GM19043 (cell line): ENCODE measurements at regions not wholly inside any gene's neighbourhood (a gene's known extent, or its start where the extent isn't known, plus 50 kb on each side); places are given as distances from the start of the nearest gene placed in this dataset.
"Not testable (repeated sequence)": the region's sequence is repeated elsewhere in the genome, so short reads cannot be mapped to it uniquely, and the experiment has no call there.

Experiments
- ATAC-seq: cut with Tn5 transposase; IDR thresholded peaks from one replicate; pipeline ENCODE4 v1.9.1; 2021; ENCODE audit warnings: low read depth; ENCODE audit not compliant: unreplicated experiment

DNA sequence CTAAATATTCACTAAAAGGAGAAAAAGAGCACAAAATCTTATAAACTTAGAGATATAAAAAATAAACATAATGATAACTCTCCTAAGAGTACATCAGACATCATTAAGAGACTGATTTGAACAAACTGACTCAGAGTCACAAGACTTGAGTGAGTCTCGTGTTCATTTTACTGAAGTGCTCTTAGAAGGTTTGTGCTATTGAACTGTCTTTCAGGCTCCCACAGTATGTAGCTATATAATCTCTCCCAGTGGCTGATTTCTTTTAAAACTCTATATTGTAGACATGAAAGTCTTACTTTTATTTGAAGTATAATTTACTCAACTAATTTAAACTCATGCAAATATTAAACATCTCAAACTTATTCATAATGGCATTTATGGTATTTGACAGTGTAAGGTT, 456.0 kb upstream of the FAM174A start:
- ATAC-seq = not testable (repeated sequence)

DNA sequence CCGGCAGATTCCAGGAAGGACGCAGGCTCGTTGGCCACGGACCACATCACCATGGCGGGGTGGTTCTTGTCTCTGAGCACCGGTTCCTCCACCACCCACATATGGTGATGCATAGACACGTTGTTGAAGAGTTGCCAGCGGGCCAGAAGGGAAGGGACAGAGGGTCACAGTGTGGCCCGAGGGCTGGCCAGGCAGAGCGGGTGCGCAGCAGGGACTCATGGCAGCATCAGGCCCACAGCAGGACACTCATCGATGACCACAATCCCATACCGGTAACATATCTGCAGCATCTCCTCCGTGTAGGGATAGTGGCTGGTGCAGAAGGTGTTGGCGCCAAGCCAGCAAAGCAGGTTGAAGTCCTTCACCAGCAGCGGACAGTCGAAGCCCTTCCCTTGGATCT, 469.2 kb upstream of the FAM174A start:
- ATAC-seq = not testable (repeated sequence)

DNA sequence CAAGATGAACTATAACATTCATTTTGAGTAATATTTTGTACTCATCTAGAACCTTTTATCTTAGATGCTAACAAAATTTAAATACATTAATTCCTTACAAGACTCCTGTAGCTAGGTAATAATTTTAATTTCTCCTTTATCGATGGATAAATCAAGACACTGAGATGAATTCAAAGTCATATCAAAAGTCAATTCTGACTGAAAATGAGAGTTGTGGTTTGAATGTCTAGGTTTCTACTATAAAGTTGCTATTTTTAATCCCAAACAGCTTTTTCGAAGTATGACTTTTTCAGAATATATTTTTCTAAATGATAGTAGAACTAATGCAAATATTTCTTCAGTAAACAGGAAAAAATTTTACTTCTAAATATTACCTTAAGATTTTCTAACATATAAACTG, 491.7 kb upstream of the FAM174A start:
- no peak for ATAC-seq

DNA sequence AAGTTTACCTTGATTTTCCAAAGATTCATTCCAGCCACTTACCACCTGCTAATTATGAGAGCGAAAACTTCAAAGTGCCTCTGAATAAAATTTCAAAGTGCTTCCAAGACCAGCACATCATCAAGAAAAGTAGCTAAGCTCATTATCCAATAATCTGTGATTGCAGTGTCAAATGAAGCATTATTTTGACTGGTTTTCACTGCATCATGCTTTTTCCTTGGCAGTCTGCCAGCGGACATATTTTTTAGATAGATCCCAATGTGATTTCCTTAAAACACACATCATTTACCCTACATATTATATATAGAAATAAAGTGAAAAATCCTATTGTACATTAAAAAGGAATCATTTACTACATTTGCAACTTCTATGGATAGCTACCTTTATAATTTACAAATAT, 508.6 kb upstream of the FAM174A start:
- ATAC-seq = no peak

DNA sequence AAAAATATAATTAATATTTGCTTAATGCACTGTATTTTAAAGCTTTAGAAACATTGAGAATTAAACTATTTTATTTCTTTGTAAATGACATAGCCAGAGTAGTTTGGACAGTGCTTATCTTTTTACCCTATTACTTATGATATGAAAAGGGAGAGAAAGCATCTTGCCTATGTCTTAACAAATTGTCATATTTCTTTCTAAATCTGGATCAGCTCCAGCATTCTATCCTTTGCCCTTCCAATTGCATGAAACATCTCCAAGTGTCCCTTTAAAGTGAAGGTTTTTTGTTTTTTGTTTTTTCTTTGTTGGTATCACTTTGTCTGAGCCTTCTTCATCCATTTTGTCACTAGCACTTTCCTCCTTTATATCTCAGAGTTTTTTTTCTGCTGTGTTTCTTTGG, 511.6 kb upstream of the FAM174A start:
- no peak for ATAC-seq

DNA sequence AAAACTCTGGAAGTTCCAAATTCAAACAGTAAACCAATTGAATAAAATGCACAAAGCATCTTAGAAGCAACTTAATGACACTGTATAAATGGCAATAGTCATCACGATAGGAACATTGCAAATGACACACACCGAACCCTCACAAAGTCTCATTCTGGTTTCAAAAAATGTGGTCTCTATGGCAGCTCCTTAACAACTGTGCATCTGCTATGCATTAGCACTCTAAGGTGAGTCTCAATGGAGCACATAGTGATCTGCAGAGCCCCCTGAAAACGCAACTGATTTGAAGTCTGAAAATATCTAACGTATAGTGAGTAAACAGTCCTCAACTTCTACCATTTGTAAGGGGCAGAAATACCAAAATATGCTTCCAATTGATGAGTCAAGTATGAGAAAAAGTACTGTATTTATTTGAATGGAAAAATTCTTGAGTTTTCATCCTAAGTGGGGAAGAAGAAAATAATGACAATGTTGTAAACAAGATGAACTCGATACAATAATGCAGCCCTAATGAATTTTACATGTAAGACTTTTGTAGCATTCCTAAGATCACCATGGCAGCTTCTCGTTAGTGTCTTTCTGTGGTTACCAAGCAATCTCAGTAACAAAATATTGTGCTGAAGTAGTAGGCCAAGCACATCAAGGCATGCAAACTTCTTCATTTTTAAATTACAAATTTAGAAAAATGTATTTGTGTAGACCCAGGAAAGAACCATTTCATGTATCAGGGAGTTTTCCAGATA, 517.5 kb upstream of the FAM174A start:
- ATAC-seq = no peak

DNA sequence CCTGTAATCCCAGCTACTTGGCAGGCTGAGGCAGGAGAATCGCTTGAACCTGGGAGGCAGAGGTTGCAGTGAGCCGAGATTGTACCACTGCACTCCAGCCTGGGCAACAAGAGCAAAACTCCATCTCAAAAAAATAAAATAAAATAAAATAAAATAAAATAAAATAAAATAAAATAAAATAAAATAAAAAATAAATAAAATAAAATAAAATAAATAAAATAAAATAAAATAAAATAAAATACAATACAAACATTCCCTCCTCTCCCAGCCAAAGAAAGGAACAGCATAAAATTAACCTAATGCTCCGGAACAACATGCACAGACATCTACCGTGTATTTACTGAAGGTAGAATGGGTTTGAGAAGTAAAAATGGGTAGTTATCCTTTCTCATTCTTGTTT, 521.9 kb upstream of the FAM174A start:
- not testable (repeated sequence) for ATAC-seq

DNA sequence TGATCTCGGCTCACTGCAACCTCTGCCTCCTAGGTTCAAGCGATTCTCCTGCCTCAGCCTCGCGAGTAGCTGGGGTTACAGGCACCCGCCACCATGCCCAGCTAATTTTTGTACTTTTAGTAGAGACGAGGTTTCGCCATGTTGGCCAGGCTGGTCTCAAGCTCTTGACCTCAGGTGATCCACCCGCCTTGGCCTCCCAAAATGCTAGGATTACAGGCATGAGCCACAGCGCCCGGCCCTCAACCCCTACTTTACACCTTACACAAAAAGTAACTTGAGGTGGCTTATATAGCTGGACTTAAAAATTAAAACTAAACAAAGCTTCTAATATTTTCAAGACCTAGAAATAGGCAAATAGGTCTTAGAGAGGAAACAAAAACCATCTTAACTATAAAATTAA, 524.0 kb upstream of the FAM174A start:
- ATAC-seq = not testable (repeated sequence)

DNA sequence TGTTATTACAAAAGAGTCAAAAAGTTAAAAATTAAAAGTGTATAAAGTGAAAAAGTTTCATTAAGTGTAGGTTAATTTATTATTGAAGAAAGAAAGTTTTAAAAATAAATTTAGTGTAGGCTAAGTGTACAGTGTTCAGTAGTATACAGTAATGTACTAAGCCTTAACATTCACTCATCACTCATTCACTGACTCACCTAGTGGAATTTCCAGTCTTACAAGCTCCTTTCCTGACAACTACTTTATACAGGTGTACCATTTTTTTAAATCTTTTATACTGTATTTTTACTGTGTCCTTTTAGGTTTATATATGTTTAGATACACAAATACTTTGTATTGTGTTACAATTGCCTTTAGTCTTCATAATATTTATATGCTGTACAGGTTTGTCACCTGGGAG, 530.2 kb upstream of the FAM174A start:
- no peak for ATAC-seq

DNA sequence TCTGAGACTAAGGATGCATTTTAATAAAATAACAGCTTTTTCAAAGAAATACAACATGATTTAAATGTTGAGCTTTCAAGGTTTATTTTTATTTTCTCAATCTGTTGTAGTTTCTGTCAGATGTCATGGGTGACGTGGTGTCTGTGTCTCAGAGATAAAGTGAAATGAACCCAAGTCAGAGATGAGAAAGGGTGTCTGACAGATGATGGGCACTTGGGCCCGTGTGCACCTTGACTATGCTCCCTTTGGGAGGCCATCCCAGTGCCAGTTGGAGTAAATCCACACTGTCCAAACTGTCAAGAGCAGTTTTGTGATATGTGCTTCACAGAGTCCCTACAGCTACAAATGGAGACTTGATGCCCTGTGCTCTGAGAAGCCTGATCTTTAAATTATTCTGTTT, 536.9 kb upstream of the FAM174A start:
- no peak for ATAC-seq

DNA sequence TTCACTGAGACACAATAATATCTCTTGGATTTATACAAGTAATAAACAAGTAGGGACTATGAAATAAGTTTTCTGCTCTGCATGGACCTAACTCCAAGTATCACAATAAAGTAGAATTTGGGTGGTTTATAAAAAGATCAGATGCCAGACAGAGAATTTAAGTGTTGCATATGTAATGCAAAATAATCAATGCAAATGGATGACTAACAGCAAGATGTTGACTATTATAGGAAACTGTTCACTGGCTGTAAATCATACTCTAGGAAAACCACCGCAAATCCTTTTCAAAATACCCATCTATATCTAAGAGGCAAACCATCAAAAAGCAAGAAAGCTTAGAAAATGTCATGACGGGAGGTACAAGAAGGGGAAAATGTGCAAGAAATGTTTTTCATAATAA, 539.8 kb upstream of the FAM174A start:
- ATAC-seq = no peak

DNA sequence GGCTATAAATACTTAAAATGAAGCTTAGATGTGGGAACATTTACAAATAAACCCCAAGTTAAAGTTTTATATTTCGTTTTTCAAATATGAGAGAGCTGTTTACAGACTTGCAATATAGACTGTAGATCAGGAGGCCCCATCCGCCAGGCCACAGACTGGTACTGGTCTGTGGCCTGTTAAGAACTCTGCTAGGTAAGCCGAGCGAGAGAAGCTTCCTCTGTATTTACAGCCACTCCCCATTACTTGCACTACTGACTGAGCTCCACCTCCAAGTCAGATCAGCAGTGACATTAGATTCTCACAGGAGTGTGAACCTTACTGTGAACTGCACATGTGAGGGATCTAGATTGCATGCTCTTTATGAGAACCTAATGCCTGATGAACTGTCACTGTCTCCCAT, 561.4 kb upstream of the FAM174A start:
- no peak for ATAC-seq

DNA sequence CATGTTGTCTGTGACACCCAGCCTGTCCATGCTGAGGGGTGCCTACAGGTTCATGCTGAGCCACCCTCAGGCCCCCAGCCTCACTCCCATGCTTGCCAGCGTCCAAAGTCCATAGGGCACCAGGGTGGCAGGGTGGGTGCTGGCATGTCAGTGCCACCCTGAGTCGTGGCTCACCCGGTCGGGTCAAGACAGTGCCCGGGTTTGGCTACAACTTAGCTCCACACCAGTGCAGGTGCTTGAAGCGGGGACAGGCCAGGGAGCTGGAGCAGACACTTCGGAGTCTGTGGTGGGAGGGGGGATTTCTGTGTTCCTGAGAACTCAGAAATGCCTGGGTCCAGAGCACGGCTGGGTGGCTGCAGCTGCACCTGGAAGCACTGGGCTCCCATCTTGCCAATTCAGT, 579.2 kb upstream of the FAM174A start:
- no peak for ATAC-seq

DNA sequence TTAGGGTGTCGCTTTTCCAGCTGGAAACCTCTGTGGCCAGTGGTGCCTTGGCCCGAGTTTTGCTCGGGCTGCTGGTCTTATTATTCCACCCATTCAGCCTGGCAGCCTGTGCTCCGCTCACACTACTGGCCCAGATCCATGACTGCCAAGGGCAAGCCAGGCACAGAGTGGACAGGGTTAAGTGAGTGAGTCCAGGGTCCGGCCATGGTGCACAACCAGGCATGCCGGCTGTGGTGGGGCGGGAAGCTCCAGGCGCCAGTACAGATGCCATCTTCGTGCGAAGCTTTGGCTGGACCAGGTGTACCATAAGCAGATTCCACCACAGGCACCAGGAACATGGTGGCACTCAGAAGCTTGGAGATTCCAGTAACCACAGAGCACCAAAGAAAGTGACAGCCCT, 580.2 kb upstream of the FAM174A start:
- ATAC-seq = no peak

DNA sequence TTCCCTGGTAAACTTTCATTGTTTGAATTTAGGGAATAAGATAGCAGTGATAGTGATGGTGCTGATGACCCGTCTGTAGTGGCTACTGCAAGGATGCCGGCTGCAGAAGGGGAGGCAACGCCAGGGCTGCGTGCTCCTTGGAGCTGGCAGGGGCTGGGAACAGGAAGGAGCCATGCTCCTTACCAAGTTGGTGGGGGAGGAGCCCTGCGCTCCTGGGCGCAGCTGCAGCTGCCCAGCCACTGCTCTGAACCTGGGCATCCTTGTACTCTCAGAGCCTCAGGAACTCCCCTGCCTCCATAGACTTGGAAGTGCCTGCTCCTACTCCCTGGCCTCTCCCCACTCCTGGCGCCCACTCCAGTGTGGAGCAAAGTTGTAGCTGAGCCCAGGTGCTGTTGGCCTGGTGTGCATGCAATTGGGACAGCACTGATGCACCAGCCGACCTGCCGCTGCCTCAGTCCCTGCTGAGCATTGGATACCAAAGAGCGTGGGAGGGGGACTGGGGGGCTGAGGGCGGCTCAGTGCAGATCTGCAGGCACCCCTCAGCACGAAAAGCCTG, 585.1 kb upstream of the FAM174A start:
- ATAC-seq = no peak

DNA sequence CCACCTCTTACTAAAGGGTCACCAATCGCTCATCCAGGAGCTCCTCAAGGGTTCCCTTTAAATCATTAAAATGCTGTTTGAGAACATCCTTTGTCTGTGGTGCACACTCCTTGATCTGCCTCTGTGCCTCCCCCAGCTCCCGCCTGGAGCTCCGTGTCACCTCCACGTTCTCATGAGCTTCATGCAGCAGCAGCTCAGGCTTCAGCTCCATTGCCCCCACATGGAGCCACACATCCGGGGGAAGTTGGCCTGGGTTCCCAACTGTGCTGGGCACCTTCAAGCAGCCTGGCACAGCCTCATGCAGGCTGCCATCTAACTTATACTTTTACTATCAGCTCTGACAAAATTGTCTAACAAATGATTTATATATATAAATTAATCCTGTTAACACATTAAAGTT, 585.8 kb upstream of the FAM174A start:
- no peak for ATAC-seq

DNA sequence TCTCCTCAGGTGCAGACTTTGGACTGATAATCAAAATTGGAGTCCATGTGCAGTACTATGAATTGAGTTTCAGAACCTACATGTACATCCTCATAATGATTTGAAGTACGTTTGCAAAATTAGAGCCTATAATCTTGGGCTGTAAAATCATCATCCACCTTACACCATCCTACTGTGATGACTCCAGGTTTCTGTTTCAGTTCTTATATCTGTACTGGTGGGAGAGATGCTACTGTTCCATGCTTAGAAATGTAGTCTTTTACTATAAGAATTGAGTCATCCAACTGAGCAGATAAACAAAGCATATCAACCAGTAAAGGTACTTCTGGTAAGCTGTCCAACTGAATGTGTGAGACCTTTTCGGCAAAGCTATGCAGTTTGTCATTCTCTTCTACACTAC, 586.3 kb upstream of the FAM174A start:
- ATAC-seq = no peak

DNA sequence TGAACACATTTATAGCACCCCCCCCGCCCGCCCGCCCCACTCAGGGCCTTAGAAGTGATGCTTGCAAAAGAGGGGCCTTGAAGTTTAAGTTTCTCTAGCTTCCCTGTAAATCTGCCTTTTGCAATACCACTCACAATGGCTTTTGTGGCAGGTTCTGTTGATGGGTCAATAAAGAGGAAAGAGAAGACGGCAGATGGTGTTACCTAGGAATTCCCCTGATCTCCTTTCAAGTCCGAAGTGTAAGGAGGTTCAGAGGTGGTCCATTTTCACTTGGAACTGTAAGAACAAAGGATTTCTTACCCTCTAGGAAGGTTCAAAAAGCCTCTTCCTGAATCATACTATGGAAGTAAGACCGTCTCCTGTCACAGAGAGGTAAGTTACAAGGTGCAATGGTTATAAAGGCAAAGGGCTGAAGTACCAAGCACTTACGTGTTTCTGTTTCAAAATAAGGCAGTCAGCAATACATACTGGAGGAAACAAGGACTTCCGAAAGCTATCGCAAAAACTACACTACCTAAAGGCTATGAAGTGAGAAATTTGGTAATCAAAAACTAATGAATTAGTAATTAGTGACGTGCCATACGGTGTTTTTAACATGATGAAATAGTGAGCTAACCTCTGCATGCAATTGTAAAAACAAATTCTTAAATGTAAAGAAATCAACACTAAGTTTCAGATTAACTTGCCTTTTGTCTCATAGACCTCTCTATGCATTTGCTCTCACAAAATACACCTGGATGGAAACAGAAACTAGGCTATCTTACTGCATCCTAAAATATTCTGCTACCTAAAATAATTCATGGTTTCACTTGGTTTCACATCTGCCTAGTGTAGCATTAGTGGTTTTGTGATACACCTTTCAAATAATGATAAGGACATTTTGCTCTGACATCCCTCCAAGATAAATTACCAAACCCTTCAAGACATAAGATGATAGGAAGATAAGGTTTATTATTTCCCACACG, 589.4 kb upstream of the FAM174A start:
- ATAC-seq = no peak

DNA sequence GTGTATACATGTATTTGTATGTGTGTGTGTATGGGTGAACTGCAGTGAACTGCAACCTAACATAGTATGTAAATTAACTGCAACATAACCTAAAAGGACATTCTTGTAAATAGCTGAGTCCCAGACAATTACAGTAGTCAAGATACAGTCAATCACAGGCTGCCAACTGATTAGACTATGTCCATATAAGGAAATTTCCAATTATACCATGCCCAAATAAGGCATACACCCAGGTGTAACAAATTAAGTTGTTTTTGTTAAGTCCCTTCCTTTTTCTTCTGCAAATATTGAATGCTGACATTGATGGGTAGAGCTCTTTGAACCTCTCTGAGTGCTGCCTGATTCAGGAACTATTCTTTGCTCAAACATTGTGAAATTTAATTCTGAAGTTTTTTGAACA, 594.6 kb upstream of the FAM174A start:
- ATAC-seq = no peak

DNA sequence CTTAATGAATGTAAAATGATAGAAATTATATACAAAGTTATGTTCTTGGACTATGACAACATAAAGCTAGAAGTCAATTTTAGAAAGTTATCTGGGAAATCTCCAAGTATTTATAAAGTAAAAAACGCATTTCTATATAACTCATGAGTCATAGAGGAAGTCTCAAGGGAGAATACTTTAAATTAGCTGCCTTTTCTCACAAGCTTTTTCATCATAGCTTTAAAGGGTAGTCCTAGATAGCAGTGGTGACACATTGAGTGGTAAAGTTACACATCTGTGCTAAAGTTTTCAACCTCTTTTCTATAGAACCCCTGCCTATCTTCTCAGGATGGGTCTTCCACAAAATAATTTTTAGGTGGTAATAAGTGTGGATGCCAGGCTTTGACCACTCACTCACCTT, 598.3 kb upstream of the FAM174A start:
- ATAC-seq = no peak

DNA sequence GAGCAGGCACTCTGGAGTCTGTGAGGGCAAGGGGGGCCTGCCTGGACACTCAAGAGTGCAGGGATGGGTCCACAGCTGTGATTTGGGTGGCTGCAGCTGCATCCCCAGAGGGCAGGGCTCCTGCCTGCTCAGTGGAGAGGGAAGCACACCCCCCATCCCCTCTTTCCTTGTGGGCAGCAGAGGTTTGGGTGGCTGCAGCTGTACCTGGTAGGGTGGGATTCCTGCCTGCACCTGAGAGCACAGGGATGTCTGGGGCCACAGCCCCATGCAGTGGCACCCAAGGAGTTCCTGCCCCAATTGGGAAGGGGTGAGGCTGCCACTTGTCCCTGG, 605.4 kb upstream of the FAM174A start:
- no peak for ATAC-seq
